Activated T-cell treated with anti-CD3 and anti-CD28 coated beads, Interleukin-2, amount 50 U/mL, for 72 hours (primary cell): ENCODE measurements at regions not wholly inside any gene's neighbourhood (a gene's known extent, or its start where the extent isn't known, plus 50 kb on each side); places are given as distances from the start of the nearest gene placed in this dataset.

Experiments
- ATAC-seq, 2 donors: fragments of 150-1000 bp; cut with Tn5 transposase; replicated peaks in 1 of 2; 2 replicates each; pipeline ENCODE4 v1.10.0; 2021; ENCODE audit warnings: moderate library complexity in 2 of 2, mild to moderate bottlenecking in 1 of 2
- DNase-seq, 2 donors: peaks; one replicate each; pipeline ENCODE4 v3.0.0; 2021 to 2022; ENCODE audit warnings: mixed read lengths in 1 of 2
- H3K27ac Mint-ChIP-seq: one replicate; pipeline ENCODE4 v1.8.0; 2022; ENCODE audit warnings: mild to moderate bottlenecking, moderate library complexity, mixed read lengths
- H3K27me3 Mint-ChIP-seq: one replicate; pipeline ENCODE4 v1.8.0; 2022; ENCODE audit warnings: low read depth, mixed read lengths
- H3K36me3 Mint-ChIP-seq, 2 donors: one replicate each; pipeline ENCODE4 v1.8.0; 2022; ENCODE audit warnings: mixed read lengths in 2 of 2, mild to moderate bottlenecking in 1 of 2; ENCODE audit not compliant: insufficient read depth in 2 of 2
- H3K4me1 Mint-ChIP-seq: one replicate; pipeline ENCODE4 v1.8.0; 2022; ENCODE audit warnings: low read depth, mixed read lengths
- H3K4me3 Mint-ChIP-seq, 2 donors: one replicate each; pipeline ENCODE4 v1.8.0; 2022; ENCODE audit warnings: mild to moderate bottlenecking in 2 of 2, mixed read lengths in 2 of 2, moderate library complexity in 2 of 2
- H3K9me3 Mint-ChIP-seq, 2 donors: one replicate each; pipeline ENCODE4 v1.8.0; 2022; ENCODE audit warnings: mixed read lengths in 2 of 2

DNA sequence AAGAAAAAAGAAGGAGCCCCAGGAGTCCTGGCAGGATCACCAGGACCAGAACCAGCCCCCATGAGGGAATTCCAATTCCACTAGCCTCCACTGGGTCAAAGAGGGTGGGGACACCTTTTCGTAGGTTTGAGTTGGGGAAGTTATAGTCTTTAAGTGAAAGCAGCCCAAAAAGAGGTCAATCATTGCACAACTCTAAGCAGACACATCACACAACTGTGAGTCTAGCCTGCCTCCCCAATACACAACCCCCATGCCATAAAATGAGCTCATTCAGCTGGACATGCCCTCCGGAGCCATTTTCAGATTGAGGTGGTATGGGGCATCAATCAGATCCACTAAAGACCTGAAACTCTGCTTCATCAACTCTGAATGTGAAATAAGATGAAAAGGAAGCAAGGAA lies 179.9 kb downstream of the NPHP4 start:
- Mint-ChIP-seq H3K4me3 (no peak overlapping the region), H3K27ac (no peak overlapping the region), H3K27me3 (peaks cover 6% of the 10 kb centered on the region), H3K36me3 (no peaks in the 10 kb centered on the region), H3K9me3 (no peaks in the 10 kb centered on the region), H3K4me1 (no peaks in the 10 kb centered on the region)
- ATAC-seq = no peak
- DNase-seq = no peak

- no peak overlapping the region for H3K4me3 Mint-ChIP-seq
- peaks cover 6% of the 10 kb centered on the region for H3K27me3 Mint-ChIP-seq
Measured at GRCh38 chr1:5811419-5811818, 180.8 kb downstream of the NPHP4 start.

GRCh38 chr1:5810553-5811270 lies 181.5 kb downstream of the NPHP4 start:
- Mint-ChIP-seq H3K4me3 (no peak overlapping the region), H3K36me3 (no peaks in the 10 kb centered on the region), H3K9me3 (no peaks in the 10 kb centered on the region), H3K4me1 (no peaks in the 10 kb centered on the region), H3K27me3 (no peaks in the 10 kb centered on the region), H3K27ac (no peak overlapping the region)
- ATAC-seq (no peak), DNase-seq (no peak)

More at GRCh38 chr1:5811419-5811818, 180.8 kb downstream of the NPHP4 start:
- ATAC-seq = no peak
- no peak for DNase-seq
- Mint-ChIP-seq H3K36me3 (no peaks in the 10 kb centered on the region), H3K27ac (no peak overlapping the region), H3K9me3 (no peaks in the 10 kb centered on the region), H3K4me1 (no peaks in the 10 kb centered on the region)

GRCh38 chr1:5810131-5810530 lies 182.1 kb downstream of the NPHP4 start:
- Mint-ChIP-seq H3K9me3 (no peaks in the 10 kb centered on the region), H3K4me1 (no peaks in the 10 kb centered on the region), H3K27me3 (no peaks in the 10 kb centered on the region), H3K36me3 (no peaks in the 10 kb centered on the region), H3K4me3 (no peak overlapping the region), H3K27ac (no peak overlapping the region)
- ATAC-seq = no peak
- DNase-seq = no peak

DNA sequence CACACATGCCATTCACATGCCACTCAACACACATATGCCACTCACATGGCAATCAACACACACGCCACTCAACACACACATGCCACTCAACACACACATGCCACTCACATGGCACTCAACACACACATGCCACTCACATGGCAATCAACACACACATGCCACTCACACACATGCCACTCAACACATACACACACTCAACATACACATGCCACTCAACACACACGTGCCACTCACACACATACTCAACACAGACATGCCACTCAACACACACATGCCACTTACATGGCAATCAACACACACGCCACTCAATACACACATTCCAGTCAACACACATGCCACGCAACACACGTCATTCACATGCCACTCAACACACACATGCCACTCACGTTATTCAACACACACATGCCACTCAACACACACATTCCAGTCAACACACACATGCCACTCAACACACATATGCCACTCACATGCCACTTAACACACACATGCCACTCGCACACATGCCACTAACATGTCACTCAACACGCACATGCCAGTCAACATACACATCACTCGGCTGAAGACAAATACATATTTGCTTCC lies 182.9 kb downstream of the NPHP4 start:
- ATAC-seq = no peak
- Mint-ChIP-seq H3K4me3 (no peak overlapping the region), H3K9me3 (no peaks in the 10 kb centered on the region), H3K4me1 (no peaks in the 10 kb centered on the region), H3K27me3 (no peaks in the 10 kb centered on the region), H3K27ac (no peak overlapping the region), H3K36me3 (no peaks in the 10 kb centered on the region)
- no peak for DNase-seq

GRCh38 chr1:5803851-5804250 lies 188.4 kb downstream of the NPHP4 start:
- DNase-seq (no peak), ATAC-seq (no peak)
- H3K27me3 Mint-ChIP-seq = no peaks in the 10 kb centered on the region
- H3K36me3 Mint-ChIP-seq = no peaks in the 10 kb centered on the region
- H3K4me3 Mint-ChIP-seq = no peak overlapping the region
- no peaks in the 10 kb centered on the region for H3K9me3 Mint-ChIP-seq
- H3K4me1 Mint-ChIP-seq = no peaks in the 10 kb centered on the region
- no peak overlapping the region for H3K27ac Mint-ChIP-seq

DNA sequence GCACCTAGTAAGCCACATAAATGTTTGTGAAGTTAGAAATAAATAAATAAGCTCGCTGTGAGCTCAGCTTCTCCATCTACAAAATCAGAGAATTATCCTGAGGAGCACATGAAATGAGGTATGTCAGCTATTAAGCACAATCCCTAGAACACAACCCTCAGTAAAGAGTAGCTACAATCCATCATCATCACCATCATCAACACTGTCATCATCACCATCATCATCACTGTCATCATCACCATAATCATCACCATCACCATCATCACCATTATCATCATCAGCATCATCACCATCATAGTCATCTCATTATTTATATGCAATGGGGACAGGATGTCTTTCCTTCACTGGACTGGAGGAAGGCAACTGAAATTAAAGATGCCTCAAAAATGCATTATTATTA lies 189.6 kb downstream of the NPHP4 start:
- DNase-seq (no peak), ATAC-seq (no peak)
- H3K4me3 Mint-ChIP-seq = no peak overlapping the region
- no peaks in the 10 kb centered on the region for H3K36me3 Mint-ChIP-seq
- no peaks in the 10 kb centered on the region for H3K9me3 Mint-ChIP-seq
- no peaks in the 10 kb centered on the region for H3K27me3 Mint-ChIP-seq
- H3K27ac Mint-ChIP-seq = no peak overlapping the region
- H3K4me1 Mint-ChIP-seq = no peaks in the 10 kb centered on the region

DNA sequence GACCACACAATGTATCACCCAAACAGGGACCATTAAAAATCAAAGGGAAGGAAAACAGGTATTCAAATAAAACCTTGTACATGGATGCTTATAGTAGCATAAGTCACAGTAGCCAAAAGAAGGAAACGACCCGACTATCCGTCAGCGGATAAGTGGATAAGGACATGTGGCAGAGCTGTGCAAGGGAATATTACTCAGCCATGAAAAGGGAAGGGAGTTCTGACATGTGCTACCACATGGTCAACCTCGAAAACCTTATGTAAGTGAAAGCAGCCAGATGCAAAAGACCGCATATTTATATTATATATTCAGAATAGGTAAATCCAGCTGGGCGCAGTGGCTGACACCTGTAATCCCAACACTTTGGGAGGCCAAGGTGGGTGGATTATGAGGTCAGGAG lies 193.3 kb downstream of the NPHP4 start:
- ATAC-seq (no peak), DNase-seq (no peak)
- H3K36me3 Mint-ChIP-seq = no peaks in the 10 kb centered on the region
- no peak overlapping the region for H3K4me3 Mint-ChIP-seq
- H3K9me3 Mint-ChIP-seq = peaks cover 0 to 2% of the 10 kb centered on the region in 2 donors
- H3K27me3 Mint-ChIP-seq = no peaks in the 10 kb centered on the region
- H3K27ac Mint-ChIP-seq = no peak overlapping the region
- no peaks in the 10 kb centered on the region for H3K4me1 Mint-ChIP-seq

- ATAC-seq = no peak
- no peak overlapping the region for H3K27ac Mint-ChIP-seq
- no peak for DNase-seq
- H3K27me3 Mint-ChIP-seq = no peaks in the 10 kb centered on the region
- no peaks in the 10 kb centered on the region for H3K36me3 Mint-ChIP-seq
- no peak overlapping the region for H3K4me3 Mint-ChIP-seq
- peaks cover 0 to 2% of the 10 kb centered on the region in 2 donors for H3K9me3 Mint-ChIP-seq
- no peaks in the 10 kb centered on the region for H3K4me1 Mint-ChIP-seq
Measured at GRCh38 chr1:5798151-5798730, 194.0 kb downstream of the NPHP4 start.

DNA sequence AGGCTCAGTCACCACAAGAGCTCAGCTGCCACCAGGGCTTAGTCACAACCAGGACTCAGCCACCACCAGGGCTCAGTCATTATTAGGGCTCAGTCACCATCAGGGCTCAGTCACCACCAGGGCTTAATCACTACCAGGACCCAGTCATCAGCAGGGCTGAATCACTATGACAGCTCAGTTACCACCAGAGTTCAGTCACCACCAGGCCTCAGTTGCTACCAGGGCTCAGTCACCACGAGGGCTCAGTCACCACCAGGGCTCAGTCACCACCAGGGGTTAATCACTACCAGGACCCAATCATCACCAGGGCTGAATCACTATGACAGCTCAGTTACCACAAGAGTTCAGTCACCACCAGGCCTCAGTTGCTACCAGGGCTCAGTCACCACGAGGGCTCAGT lies 196.2 kb downstream of the NPHP4 start:
- Mint-ChIP-seq H3K4me1 (no peaks in the 10 kb centered on the region), H3K36me3 (no peaks in the 10 kb centered on the region), H3K4me3 (no peak overlapping the region), H3K9me3 (peaks cover 0 to 2% of the 10 kb centered on the region in 2 donors), H3K27ac (no peak overlapping the region), H3K27me3 (peaks cover 10% of the 10 kb centered on the region)
- peak; percentile 57 to 71 for ATAC-seq
- peak in 1 of 2 donors; percentile 3 for DNase-seq

DNA sequence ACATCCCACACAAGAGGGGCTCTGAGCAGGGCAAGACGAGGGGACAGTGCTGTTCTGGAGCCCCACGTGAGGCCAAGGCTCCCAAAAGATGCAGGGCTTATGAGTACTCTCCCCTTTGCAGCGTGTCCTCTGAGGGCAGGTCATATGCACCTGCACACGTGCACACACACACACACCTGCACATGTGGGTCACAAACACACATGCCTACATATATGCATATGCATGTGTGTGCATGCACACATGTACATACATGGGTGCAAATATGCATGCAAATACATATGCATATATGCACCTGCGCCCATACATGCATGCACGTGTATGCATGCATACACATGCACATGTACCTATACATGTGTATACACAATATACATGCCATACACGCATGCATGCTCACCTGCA lies 197.9 kb downstream of the NPHP4 start:
- DNase-seq = no peak
- ATAC-seq = no peak
- peaks cover 14% of the 10 kb centered on the region for H3K27me3 Mint-ChIP-seq
- peaks cover 2% of the 10 kb centered on the region in 2 donors for H3K36me3 Mint-ChIP-seq
- H3K4me1 Mint-ChIP-seq = no peaks in the 10 kb centered on the region
- peaks cover 2 to 4% of the 10 kb centered on the region in 2 donors for H3K9me3 Mint-ChIP-seq
- H3K4me3 Mint-ChIP-seq = no peak overlapping the region
- H3K27ac Mint-ChIP-seq = no peak overlapping the region

DNA sequence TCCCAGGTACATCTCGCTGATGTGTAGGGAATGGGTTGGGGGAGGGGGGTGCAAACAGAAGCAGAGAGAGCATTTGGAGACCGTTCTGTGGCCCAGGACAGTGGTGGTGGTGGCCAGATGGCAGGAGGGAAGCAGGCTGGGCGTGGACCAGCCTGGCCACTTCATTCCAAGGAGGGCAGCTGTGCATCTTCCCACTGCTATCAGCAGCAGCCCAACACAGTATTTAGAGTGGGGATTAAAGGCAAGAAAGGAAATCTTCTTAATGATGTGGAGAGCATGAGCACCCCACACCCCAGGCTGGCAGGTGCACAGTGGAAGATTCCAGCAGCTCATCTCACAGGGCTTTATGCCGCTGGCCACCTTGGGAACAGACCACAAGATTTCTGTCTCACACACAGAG lies 198.7 kb downstream of the NPHP4 start:
- Mint-ChIP-seq H3K9me3 (peaks cover 2 to 6% of the 10 kb centered on the region in 2 donors), H3K4me3 (no peak overlapping the region), H3K36me3 (peaks cover 2% of the 10 kb centered on the region in 2 donors), H3K4me1 (no peaks in the 10 kb centered on the region), H3K27me3 (peaks cover 14% of the 10 kb centered on the region), H3K27ac (no peak overlapping the region)
- ATAC-seq = no peak
- DNase-seq = no peak

DNA sequence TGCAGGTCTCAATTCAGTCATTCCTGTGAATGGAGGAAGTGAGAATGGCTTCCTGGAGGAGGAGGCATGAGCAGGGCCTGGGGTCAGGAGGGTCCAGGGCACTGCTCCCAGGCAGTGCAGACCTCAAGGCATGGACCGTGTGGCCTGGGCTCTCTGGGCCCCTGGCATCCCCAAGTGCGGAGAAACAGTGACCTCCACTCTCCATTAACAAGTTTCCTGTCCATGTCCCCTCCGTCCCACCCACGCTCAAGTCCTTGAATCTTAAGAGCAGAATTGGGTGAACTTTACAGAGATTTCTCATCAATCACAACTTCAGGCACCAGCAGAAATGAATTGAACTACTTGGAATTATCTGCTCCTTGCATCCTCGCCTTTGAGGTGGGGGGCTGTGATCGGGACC lies 211.1 kb downstream of the NPHP4 start:
- Mint-ChIP-seq H3K4me1 (no peaks in the 10 kb centered on the region), H3K27ac (no peak overlapping the region), H3K27me3 (peaks cover 7% of the 10 kb centered on the region), H3K4me3 (no peak overlapping the region), H3K9me3 (peaks cover 1 to 5% of the 10 kb centered on the region in 2 donors), H3K36me3 (peaks cover 0 to 1% of the 10 kb centered on the region in 2 donors)
- no peak for ATAC-seq
- no peak for DNase-seq
